ENCODE measurements at regions not wholly inside any gene's neighbourhood (a gene's known extent, or its start where the extent isn't known, plus 50 kb on each side); places are given as distances from the start of the nearest gene placed in this dataset.

GRCh38 chr11:69909561-69910518 is 90.6 kb upstream of the FGF3 start:
- intact Hi-C loops (cut with micrococcal nuclease; ENCODE audit: unreplicated experiment): no loop called here
- no peaks in the 10 kb centered on the region for H3K9me3 ChIP-seq (replicated peaks; ENCODE audit: control insufficient read depth, insufficient read depth, low read length)
- no peaks in the 10 kb centered on the region for H3K36me3 ChIP-seq (ENCODE audit: control insufficient read depth in 2 of 2, insufficient read depth in 2 of 2, low read length in 1 of 2)
- DNase-seq (ENCODE audit: low read depth, low spot score): no peak
- no peaks in the 10 kb centered on the region for H3K79me2 ChIP-seq (ENCODE audit: control insufficient read depth, insufficient read depth, low read length)
- no peak overlapping the region for H2AFZ ChIP-seq (ENCODE audit: control insufficient read depth, low read depth, low read length)
- BruUV-seq (replicated peaks): no TSS peak
- ChIA-PET POLR2A (no interaction called here), CTCF (interaction anchor here (0.6 to 1.6 kb wide), 8 partner anchors 9 to 293 kb away, joined by 3 to 6 read pairs (median 4); no protein-coding TSS in a partner anchor), SMC1A (ENCODE audit: uncharacterized antibody, unreplicated experiment) (no interaction called here), RAD21 (ENCODE audit: unreplicated experiment) (interaction anchor here (0.8 kb wide), 1 partner anchor 287 kb away, joined by 4 read pairs; no protein-coding TSS in a partner anchor)
- in situ Hi-C loops (cut with MboI): loop anchor here (5.0 kb wide), 1 partner anchor 287 kb away; no protein-coding TSS in a partner anchor
- WGBS (ENCODE audit: insufficient coverage, insufficient replicate concordance, low lambda C conversion rate, missing lambda C conversion rate): 20% methylated on average over 27 of the region's 28 CpGs
- H3K4me1 ChIP-seq (ENCODE audit: control insufficient read depth, insufficient read depth, low read length): no peaks in the 10 kb centered on the region
- no peak overlapping the region for H3K4me3 ChIP-seq
- H3K27ac ChIP-seq (ENCODE audit: control insufficient read depth, insufficient read depth): no peak overlapping the region
- ATAC-seq: peak; percentile 55
- no peaks in the 10 kb centered on the region; a peak in 1 of 4 replicates for H3K27me3 ChIP-seq (replicated peaks in 1 of 2; ENCODE audit: control insufficient read depth in 2 of 2, insufficient read depth in 2 of 2, low read length in 1 of 2)
- no peak overlapping the region for H3K9ac ChIP-seq (ENCODE audit: control insufficient read depth, insufficient read depth, low read length)
- H3K4me2 ChIP-seq (ENCODE audit: control insufficient read depth, insufficient read depth): no peak overlapping the region
- H4K20me1 ChIP-seq (ENCODE audit: control insufficient read depth, insufficient read depth): no peaks in the 10 kb centered on the region
- no peak for FAIRE-seq
- no peak for TF ChIP-seq NKRF (conservative IDR thresholded peaks at IDR 0.05)
- no peak for TF ChIP-seq NFIC (IDR thresholded peaks at IDR 0.05; ENCODE audit: low read depth, low read length)
- no peak for TF ChIP-seq KLF5 (IDR thresholded peaks at IDR 0.05; ENCODE audit: partially characterized antibody)
- no peak for TF ChIP-seq ZBTB11 (CRISPR knock-in tag; IDR thresholded peaks at IDR 0.05)
- TF ChIP-seq ZNF592 (IDR thresholded peaks at IDR 0.05): no peak
- no peak for TF ChIP-seq CUX1 (IDR thresholded peaks at IDR 0.05; ENCODE audit: insufficient replicate concordance, low read depth, low read length)

All from GM12878 (cell line).